Astrocyte (in vitro differentiated cells and primary cell): ENCODE measurements at regions not wholly inside any gene's neighbourhood (a gene's known extent, or its start where the extent isn't known, plus 50 kb on each side); places are given as distances from the start of the nearest gene placed in this dataset.

Source experiments
- CTCF ChIP-seq: IDR thresholded peaks from 2 replicates; pipeline ENCODE4 v1.5.1; 2011; ENCODE audit warnings: low read depth, mild to moderate bottlenecking, inconsistent platforms, low read length, moderate library complexity; ENCODE audit not compliant: insufficient read depth
- EZH2 ChIP-seq: IDR thresholded peaks from 2 replicates; pipeline ENCODE4 v1.6.1; 2012; ENCODE audit warnings: mild to moderate bottlenecking, low read length, inconsistent platforms; ENCODE audit not compliant: insufficient read depth

- TF ChIP-seq CTCF (no peak), EZH2 (no peak)
These were observed 72.8 kb downstream of the RHOU start for GRCh38 chr1:228807904-228808605.
